ENCODE measurements at regions not wholly inside any gene's neighbourhood (a gene's known extent, or its start where the extent isn't known, plus 50 kb on each side); places are given as distances from the start of the nearest gene placed in this dataset.

GRCh38 chr11:116500026-116500946 is 272.5 kb downstream of the BUD13 start:
- no peak for ATAC-seq
- TF ChIP-seq PATZ1 (CRISPR knock-in tag; IDR thresholded peaks at IDR 0.05; ENCODE audit: borderline replicate concordance) = no peak
- TF ChIP-seq ARNTL (CRISPR knock-in tag; IDR thresholded peaks at IDR 0.05; ENCODE audit: borderline replicate concordance, low read depth) = no peak
- no peak for TF ChIP-seq RARB (CRISPR knock-in tag; IDR thresholded peaks at IDR 0.05)
- no peak for TF ChIP-seq TOX (CRISPR knock-in tag; IDR thresholded peaks at IDR 0.05; ENCODE audit: borderline replicate concordance)
- no peak for TF ChIP-seq ZNF70 (CRISPR knock-in tag; IDR thresholded peaks at IDR 0.05)
- TF ChIP-seq ZNF565 (CRISPR knock-in tag; conservative IDR thresholded peaks at IDR 0.05; ENCODE audit: low read depth) = no peak

- TF ChIP-seq ZNF565 (CRISPR knock-in tag; conservative IDR thresholded peaks at IDR 0.05; ENCODE audit: low read depth) (no peak), ZFP30 (CRISPR knock-in tag; IDR thresholded peaks at IDR 0.05) (no peak), POU6F1 (CRISPR knock-in tag; IDR thresholded peaks at IDR 0.05; ENCODE audit: borderline replicate concordance, low read depth) (no peak), ZNF70 (CRISPR knock-in tag; IDR thresholded peaks at IDR 0.05) (no peak), ZFP3 (CRISPR knock-in tag; IDR thresholded peaks at IDR 0.05) (no peak), CSDC2 (CRISPR knock-in tag; IDR thresholded peaks at IDR 0.05) (no peak), SNAI2 (CRISPR knock-in tag; IDR thresholded peaks at IDR 0.05) (no peak), CREB5 (CRISPR knock-in tag; IDR thresholded peaks at IDR 0.05; ENCODE audit: low read depth) (no peak), RARB (CRISPR knock-in tag; IDR thresholded peaks at IDR 0.05) (no peak), TSHZ2 (CRISPR knock-in tag; IDR thresholded peaks at IDR 0.05) (no peak), ZC3H10 (CRISPR knock-in tag; IDR thresholded peaks at IDR 0.05) (no peak), TOX (CRISPR knock-in tag; IDR thresholded peaks at IDR 0.05; ENCODE audit: borderline replicate concordance) (no peak), ESRRG (CRISPR knock-in tag; IDR thresholded peaks at IDR 0.05) (no peak)
- ATAC-seq = peak; percentile 84
Observed at GRCh38 chr11:116499396-116500003, 273.3 kb downstream of the BUD13 start.

- no peak for TF ChIP-seq ISL1 (CRISPR knock-in tag; IDR thresholded peaks at IDR 0.05)
- TF ChIP-seq OSR1 (CRISPR knock-in tag; IDR thresholded peaks at IDR 0.05) = no peak
- no peak for TF ChIP-seq CSRNP3 (CRISPR knock-in tag; IDR thresholded peaks at IDR 0.05)
- TF ChIP-seq PATZ1 (CRISPR knock-in tag; IDR thresholded peaks at IDR 0.05; ENCODE audit: borderline replicate concordance) = no peak
- TF ChIP-seq TSHZ2 (CRISPR knock-in tag; IDR thresholded peaks at IDR 0.05) = no peak
- TF ChIP-seq TCF4 (CRISPR knock-in tag; IDR thresholded peaks at IDR 0.05; ENCODE audit: borderline replicate concordance) = no peak
- no peak for TF ChIP-seq ZFP30 (CRISPR knock-in tag; IDR thresholded peaks at IDR 0.05)
- no peak for ATAC-seq
Observed at GRCh38 chr11:116498161-116498560, 274.6 kb downstream of the BUD13 start.
